Astrocyte of the cerebellum (primary cell): ENCODE measurements at regions not wholly inside any gene's neighbourhood (a gene's known extent, or its start where the extent isn't known, plus 50 kb on each side); places are given as distances from the start of the nearest gene placed in this dataset.

Source experiments
- DNase-seq: peaks from one replicate; pipeline ENCODE4 v3.0.0-alpha.2; 2011; ENCODE audit warnings: low read depth
- H3K4me3 ChIP-seq: 2 replicates; pipeline ENCODE4 v1.5.1; 2011; ENCODE audit warnings: mild to moderate bottlenecking, low read depth, low read length, moderate library complexity
- in situ Hi-C: cut with HindIII; loops from 2 replicates; pipeline ENCODE4 v1.10.0; 2017; ENCODE audit warnings: low sequenced_read_pairs
- TF ChIP-seq, protein P1 (sequence below): IDR thresholded peaks from 2 replicates; pipeline ENCODE4 v1.5.1; 2012; ENCODE audit warnings: low read length, low read depth, moderate library complexity, mild to moderate bottlenecking; ENCODE audit errors: missing control alignments

DNA sequence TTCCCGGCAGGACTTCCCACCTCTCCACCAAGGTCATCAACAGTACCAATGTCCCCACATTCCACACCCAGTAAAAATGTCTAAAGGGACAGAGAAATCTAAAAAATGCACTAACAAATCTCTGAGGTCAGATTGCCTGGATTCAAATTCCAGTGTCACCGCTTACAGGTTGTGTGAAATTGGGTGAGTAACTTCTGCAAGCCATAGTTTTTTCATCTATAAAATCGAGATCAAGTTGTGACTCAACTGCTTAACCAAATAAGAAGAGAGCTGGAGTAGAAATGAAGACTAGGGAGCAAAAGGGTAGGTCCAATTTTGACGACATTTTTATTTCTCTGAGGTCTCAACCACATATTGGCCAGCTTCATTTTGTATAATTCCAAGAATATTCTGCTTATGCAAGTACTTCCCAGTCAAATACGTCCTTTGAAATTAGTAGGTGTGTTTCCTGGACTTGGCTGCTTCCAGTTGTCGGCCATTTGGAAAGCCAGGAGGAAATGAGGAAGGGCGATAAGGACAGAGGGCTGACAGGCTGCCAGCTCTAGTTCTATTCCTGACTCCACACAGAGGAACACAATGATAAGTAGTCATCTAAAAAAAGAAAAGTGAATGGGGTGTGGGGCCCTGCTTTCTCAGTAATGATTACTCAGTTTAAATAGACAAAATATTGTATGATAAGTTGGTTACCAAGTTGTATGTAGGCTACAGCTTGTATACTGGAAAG is 57.7 kb upstream of the ZC3H11B start:
- H3K4me3 ChIP-seq, result no peak overlapping the region
- DNase-seq, result no peak
- TF ChIP-seq, protein P1, sequence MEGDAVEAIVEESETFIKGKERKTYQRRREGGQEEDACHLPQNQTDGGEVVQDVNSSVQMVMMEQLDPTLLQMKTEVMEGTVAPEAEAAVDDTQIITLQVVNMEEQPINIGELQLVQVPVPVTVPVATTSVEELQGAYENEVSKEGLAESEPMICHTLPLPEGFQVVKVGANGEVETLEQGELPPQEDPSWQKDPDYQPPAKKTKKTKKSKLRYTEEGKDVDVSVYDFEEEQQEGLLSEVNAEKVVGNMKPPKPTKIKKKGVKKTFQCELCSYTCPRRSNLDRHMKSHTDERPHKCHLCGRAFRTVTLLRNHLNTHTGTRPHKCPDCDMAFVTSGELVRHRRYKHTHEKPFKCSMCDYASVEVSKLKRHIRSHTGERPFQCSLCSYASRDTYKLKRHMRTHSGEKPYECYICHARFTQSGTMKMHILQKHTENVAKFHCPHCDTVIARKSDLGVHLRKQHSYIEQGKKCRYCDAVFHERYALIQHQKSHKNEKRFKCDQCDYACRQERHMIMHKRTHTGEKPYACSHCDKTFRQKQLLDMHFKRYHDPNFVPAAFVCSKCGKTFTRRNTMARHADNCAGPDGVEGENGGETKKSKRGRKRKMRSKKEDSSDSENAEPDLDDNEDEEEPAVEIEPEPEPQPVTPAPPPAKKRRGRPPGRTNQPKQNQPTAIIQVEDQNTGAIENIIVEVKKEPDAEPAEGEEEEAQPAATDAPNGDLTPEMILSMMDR, result no peak
- in situ Hi-C loops, result no loop called here

DNA sequence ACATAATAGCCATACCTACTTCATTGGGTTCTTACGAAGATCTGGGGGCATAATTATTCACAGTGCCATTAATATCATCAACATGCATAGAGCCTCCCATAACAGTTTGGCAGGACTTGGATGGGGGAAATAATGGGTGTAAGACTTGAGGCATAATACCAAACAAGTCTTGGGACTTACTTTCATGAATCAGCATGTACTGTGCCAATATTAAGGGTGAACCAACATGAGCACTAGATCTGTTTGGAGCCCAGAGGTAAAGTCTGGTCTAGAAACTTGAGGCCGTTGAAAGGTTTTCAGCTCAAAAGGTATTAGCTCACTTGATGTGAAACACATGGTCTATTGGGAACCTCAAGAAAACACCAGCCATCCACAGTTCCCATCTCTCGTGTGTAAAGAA is 56.7 kb upstream of the ZC3H11B start:
- no peak for DNase-seq
- in situ Hi-C loops, result loop anchor here (5.0 kb wide), 1 partner anchor 102 kb away; no protein-coding TSS in a partner anchor
- TF ChIP-seq, protein P1, result no peak
- no peak overlapping the region for H3K4me3 ChIP-seq

DNA sequence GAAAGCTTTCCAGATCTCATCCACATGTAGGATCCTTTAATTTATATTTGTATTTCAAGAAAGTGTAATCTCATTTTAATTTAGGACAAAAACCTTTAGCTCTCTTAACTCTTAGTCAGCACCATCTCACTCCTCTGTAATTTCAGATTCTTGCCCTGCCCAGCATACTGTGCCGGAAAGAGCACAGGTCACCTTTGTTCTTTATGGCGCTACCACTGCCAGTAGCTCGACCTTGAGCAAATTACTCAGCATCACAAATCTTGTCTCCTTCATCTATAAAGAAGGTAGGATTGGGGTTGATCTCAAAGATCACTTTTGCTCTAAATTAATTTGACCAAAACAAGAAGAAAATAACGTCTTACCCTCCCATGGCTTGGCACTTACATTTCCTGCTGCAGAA is 56.1 kb upstream of the ZC3H11B start:
- H3K4me3 ChIP-seq, result no peak overlapping the region
- no peak for DNase-seq
- in situ Hi-C loops, result loop anchor here (5.0 kb wide), 1 partner anchor 102 kb away; no protein-coding TSS in a partner anchor
- TF ChIP-seq, protein P1, result no peak

DNA sequence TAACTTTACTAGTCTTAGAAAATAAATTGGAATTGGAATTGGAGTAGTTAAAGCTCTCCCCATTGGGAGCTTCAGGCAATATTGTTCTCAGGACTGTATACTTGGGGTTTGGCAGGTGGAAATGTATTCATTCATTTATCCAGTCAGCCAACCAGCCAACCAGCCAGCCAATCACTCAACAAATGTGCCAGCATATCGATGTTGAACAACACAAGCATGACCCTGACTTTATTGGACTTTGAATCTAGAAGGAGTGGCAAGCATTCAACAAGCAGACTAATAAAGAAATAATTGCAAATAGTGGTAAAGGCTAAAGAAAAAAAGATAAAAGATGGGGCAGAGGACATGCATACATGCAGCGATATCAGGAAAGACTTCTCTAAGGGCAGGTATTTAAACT is 55.5 kb upstream of the ZC3H11B start:
- no peak for DNase-seq
- H3K4me3 ChIP-seq, result no peak overlapping the region
- in situ Hi-C loops, result loop anchor here (5.0 kb wide), 1 partner anchor 101 kb away; no protein-coding TSS in a partner anchor
- TF ChIP-seq, protein P1, result no peak

DNA sequence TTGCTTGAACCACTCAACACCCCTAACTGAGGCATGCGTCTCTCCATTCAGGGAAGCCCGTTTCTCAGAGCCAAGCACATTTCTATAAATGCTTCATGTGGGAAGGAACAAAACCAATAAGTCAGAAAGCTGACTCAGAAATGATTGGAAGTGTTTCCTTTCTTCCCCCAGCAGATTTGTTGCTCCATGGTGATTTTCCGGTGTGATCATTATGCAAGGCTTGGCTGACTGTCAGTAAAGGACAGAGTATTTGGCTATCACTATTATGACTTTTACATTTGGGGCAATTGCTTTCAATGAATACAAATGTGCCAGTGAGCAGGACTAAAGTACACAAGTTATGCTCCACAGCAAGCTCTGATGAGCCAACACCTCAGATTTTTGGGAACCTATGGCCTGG is 53.3 kb upstream of the ZC3H11B start:
- no peak overlapping the region for H3K4me3 ChIP-seq
- TF ChIP-seq, protein P1, result no peak
- DNase-seq, result peak; percentile 90
- in situ Hi-C loops, result loop anchor here (5.0 kb wide), 1 partner anchor 99 kb away; no protein-coding TSS in a partner anchor

DNA sequence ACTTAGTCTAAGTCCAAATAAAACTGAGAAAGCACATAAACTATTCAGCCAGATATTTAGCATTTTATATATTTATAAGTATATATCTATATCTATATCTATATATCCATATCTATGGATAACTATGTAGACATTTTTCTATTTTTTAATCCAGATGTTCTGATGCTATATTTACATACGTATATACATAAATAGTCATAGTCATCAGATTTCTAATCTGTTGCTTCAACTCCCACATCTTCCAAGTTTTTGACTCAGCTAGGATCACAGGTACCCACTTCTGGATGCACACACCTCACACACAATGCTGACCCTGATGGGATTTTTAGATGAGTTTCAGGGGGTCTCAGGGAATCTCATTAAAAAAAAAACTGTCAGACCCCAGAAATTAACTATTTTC is 52.2 kb upstream of the ZC3H11B start:
- TF ChIP-seq, protein P1, result no peak
- in situ Hi-C loops, result loop anchor here (5.0 kb wide), 1 partner anchor 98 kb away; no protein-coding TSS in a partner anchor
- H3K4me3 ChIP-seq, result no peak overlapping the region
- DNase-seq, result no peak
